ENCODE measurements at regions not wholly inside any gene's neighbourhood (a gene's known extent, or its start where the extent isn't known, plus 50 kb on each side); places are given as distances from the start of the nearest gene placed in this dataset.

GRCh38 chr6:145141572-145141971 is 593.7 kb downstream of the EPM2A start:
- TF ChIP-seq CTCF (IDR thresholded peaks at IDR 0.05) = no peak
- TF ChIP-seq POLR2A (IDR thresholded peaks at IDR 0.05) = no peak

Data from Peyer's patch (tissue), 4 donors.